Stimulated activated CD4-positive, alpha-beta T cell treated with anti-CD3 and anti-CD28 coated beads, Interleukin-4, amount 100 ng/mL, for 4 hours (primary cell): ENCODE measurements at regions not wholly inside any gene's neighbourhood (a gene's known extent, or its start where the extent isn't known, plus 50 kb on each side); places are given as distances from the start of the nearest gene placed in this dataset.

Experiments
- DNase-seq, 2 experiments: peaks; one replicate each; pipeline ENCODE4 v3.0.0-alpha.2; 2020

DNA sequence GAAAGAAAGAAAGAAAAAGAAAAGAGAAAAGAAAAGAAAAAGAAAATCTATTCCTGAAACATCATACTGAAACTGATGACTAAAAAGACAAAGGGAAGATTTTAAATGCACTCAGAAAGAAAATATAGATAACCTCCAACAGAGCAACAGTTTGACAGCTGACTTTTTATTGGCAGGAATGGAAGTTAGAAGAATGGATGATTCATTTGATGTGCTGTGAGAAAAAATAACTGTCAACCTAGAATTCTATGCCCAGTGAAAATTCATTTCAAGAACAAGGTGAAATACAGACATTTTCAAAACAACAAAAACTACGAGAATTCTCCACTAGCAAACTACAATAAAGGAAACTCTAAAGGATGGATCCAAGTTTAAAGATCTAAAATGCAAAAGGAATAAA lies 50.5 kb upstream of the HSPA12A start:
- DNase-seq, result no peak

DNA sequence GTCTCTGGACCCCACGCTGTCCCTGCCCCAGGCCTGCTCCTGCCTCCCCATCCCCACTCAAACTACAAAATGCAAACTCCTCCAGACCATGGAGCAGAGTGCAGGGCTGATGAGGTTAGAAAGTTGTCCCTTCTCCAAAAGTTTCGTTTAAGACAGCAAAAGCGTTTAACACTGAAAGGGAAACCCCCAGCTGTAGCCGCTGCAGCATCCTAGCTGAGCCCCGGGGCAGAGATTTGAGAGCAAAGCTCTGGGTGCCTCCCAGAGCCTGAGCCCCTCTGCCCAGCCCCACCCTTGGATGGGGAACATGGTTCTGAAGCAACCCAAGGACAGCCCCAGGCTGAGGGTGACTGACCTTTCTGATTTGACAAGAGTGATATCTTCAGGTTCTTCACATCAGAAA lies 52.8 kb upstream of the ENO4 start:
- DNase-seq, result no peak

DNA sequence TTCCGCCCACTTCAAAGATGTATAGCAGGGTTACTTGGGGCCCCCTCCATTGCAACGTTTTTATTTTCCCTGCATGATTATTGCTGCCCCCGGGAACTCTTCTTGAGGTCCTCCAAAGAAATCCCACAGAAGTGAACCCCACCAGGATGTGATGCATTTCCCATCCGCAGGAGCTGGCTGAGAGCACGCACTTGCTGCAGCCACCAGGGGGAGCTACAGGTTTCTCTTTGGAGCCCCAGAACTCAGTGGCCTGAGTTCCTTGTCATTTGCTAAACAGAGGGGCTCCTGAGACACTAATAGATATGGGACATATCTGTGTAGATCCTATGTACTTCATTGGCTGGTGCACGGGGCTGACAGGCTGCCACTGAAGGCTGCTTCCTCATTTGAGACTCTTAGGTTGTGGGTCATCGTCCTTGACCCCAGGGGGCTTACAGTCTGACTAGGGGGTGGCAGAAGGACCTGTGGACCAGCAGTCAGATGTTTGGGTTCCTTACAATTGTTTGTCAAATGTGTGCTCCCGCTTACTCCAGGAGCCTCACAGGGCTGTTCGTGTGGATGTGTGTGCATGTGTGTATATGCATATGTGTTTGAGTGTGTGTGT lies 52.3 kb upstream of the ENO4 start:
- peak; percentile 53 to 68 for DNase-seq

DNA sequence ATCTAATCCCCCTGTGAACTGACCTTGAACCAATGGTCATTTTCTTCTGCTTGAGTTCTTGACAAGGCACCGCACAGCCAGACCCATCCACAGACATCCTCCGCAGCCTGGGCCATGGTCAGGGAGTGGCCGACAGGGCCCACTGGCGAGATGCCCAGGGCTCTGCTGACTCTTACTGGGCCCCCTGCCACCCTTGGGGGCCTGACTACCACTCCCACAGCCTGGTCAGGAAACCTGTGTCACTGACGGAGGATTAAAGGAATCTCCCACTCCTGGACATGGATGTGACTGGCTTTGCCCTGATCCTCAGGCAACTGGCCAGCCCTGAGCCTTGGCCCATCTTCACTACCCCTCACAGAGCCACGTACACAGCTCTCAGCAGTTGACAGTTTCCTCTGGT lies 50.4 kb upstream of the ENO4 start:
- DNase-seq, result no peak
